ENCODE measurements at regions not wholly inside any gene's neighbourhood (a gene's known extent, or its start where the extent isn't known, plus 50 kb on each side); places are given as distances from the start of the nearest gene placed in this dataset.
"Not testable (repeated sequence)": the region's sequence is repeated elsewhere in the genome, so short reads cannot be mapped to it uniquely, and the experiment has no call there.

GRCh38 chr3:61381745-61382392, 130.6 kb upstream of the FHIT start:
- intact Hi-C loops (cut with DNase I; ENCODE audit: low total_unique reads), result loop anchor here (10.0 kb wide), 1 partner anchor 1807 kb away; no protein-coding TSS in a partner anchor
- no peak overlapping the region for H3K4me3 ChIP-seq (ENCODE audit: low read depth, poor library complexity, severe bottlenecking)
- TF ChIP-seq CTCF (IDR thresholded peaks at IDR 0.05), result no peak
- TF ChIP-seq POLR2A (IDR thresholded peaks at IDR 0.05), result no peak
- no peak for DNase-seq (ENCODE audit: low spot score in 2 of 2)
- WGBS, 2 donors, result 71% methylated on average over 7 of the region's 7 CpGs

- no peak for DNase-seq (ENCODE audit: low spot score in 2 of 2)
- TF ChIP-seq POLR2A (IDR thresholded peaks at IDR 0.05) (no peak), CTCF (IDR thresholded peaks at IDR 0.05) (no peak)
- H3K4me3 ChIP-seq (ENCODE audit: low read depth, poor library complexity, severe bottlenecking), result no peak overlapping the region
- 33 to 47% methylated on average over 3 of the region's 3 CpGs for WGBS, 2 donors
- intact Hi-C loops (cut with DNase I; ENCODE audit: low total_unique reads), result loop anchor here (10.0 kb wide), 1 partner anchor 1813 kb away; no protein-coding TSS in a partner anchor
These were observed 136.6 kb upstream of the FHIT start for GRCh38 chr3:61387817-61388216.

GRCh38 chr3:61393480-61393947, 142.3 kb upstream of the FHIT start:
- H3K4me3 ChIP-seq (ENCODE audit: low read depth, poor library complexity, severe bottlenecking); intact Hi-C loops (cut with DNase I; ENCODE audit: low total_unique reads); DNase-seq (ENCODE audit: low spot score in 2 of 2): not testable (repeated sequence)
- 94 to 96% methylated on average over 20 to 21 of the region's 23 CpGs for WGBS, 2 donors

GRCh38 chr3:61401359-61401758, 150.1 kb upstream of the FHIT start:
- no peak overlapping the region for H3K4me3 ChIP-seq (ENCODE audit: low read depth, poor library complexity, severe bottlenecking)
- WGBS, 2 donors, result 70% methylated on average over 3 of the region's 3 CpGs
- no peak for DNase-seq (ENCODE audit: low spot score in 2 of 2)
- intact Hi-C loops (cut with DNase I; ENCODE audit: low total_unique reads), result no loop called here
- TF ChIP-seq CTCF (IDR thresholded peaks at IDR 0.05) (no peak), POLR2A (IDR thresholded peaks at IDR 0.05) (no peak)

- no peak for DNase-seq (ENCODE audit: low spot score in 2 of 2)
- TF ChIP-seq POLR2A (IDR thresholded peaks at IDR 0.05) (no peak), CTCF (IDR thresholded peaks at IDR 0.05) (no peak)
- WGBS, 2 donors, result 94 to 100% methylated on average over 1 of the region's 1 CpG
- intact Hi-C loops (cut with DNase I; ENCODE audit: low total_unique reads), result no loop called here
- no peak overlapping the region for H3K4me3 ChIP-seq (ENCODE audit: low read depth, poor library complexity, severe bottlenecking)
These were observed 154.0 kb upstream of the PTPRG start for GRCh38 chr3:61407397-61407796.

GRCh38 chr3:61409638-61410037, 151.7 kb upstream of the PTPRG start:
- no peak for DNase-seq (ENCODE audit: low spot score in 2 of 2)
- no peak overlapping the region for H3K4me3 ChIP-seq (ENCODE audit: low read depth, poor library complexity, severe bottlenecking)
- WGBS, 2 donors, result 70 to 78% methylated on average over 3 of the region's 3 CpGs
- intact Hi-C loops (cut with DNase I; ENCODE audit: low total_unique reads), result no loop called here
- TF ChIP-seq POLR2A (IDR thresholded peaks at IDR 0.05) (no peak), CTCF (IDR thresholded peaks at IDR 0.05) (no peak)

- H3K4me3 ChIP-seq (ENCODE audit: low read depth, poor library complexity, severe bottlenecking); intact Hi-C loops (cut with DNase I; ENCODE audit: low total_unique reads); DNase-seq (ENCODE audit: low spot score in 2 of 2): not testable (repeated sequence)
- WGBS, 2 donors, result 82 to 89% methylated on average over 4 of the region's 4 CpGs
These were observed 151.0 kb upstream of the PTPRG start for GRCh38 chr3:61410358-61410757.

Measured in lower leg skin (tissue), 4 donors.